ENCODE measurements at regions not wholly inside any gene's neighbourhood (a gene's known extent, or its start where the extent isn't known, plus 50 kb on each side); places are given as distances from the start of the nearest gene placed in this dataset.

GRCh38 chr5:125659316-125660023 lies 763.7 kb upstream of the GRAMD2B start:
- DNase-seq, result peak in 2 of 3 donors; percentile 61 to 67

GRCh38 chr5:125660231-125660895 lies 762.8 kb upstream of the GRAMD2B start:
- no peaks in the 10 kb centered on the region for H3K27me3 ChIP-seq (ENCODE audit: control insufficient read depth in 3 of 3, insufficient read depth in 3 of 3, low read length in 2 of 3)
- no peak overlapping the region for H3K9ac ChIP-seq (ENCODE audit: insufficient read depth in 1 of 2, low read length in 2 of 2)

More at GRCh38 chr5:125659316-125660023, 763.7 kb upstream of the GRAMD2B start:
- H3K27me3 ChIP-seq (ENCODE audit: control insufficient read depth in 3 of 3, insufficient read depth in 3 of 3, low read length in 2 of 3), result no peaks in the 10 kb centered on the region
- no peak overlapping the region for H3K9ac ChIP-seq (ENCODE audit: insufficient read depth in 1 of 2, low read length in 2 of 2)
- H3K9me3 ChIP-seq (ENCODE audit: control insufficient read depth in 4 of 4, insufficient read depth in 3 of 4, low read length in 3 of 4), result peaks cover 0 to 8% (median 0%) of the 10 kb centered on the region in 4 donors
- H3K27ac ChIP-seq (ENCODE audit: low read depth in 1 of 2, low read length in 1 of 2), result no peak overlapping the region
- no peak for ATAC-seq (ENCODE audit: insufficient read depth, low FRiP score)
- 63 to 67% methylated on average over 2 of the region's 2 CpGs for WGBS, 2 donors
- TF ChIP-seq CTCF (IDR thresholded peaks at IDR 0.05; ENCODE audit: control extremely low read depth, extremely low read depth), result no peak
- H3K36me3 ChIP-seq (ENCODE audit: control insufficient read depth in 4 of 4, insufficient read depth in 4 of 4, low read length in 4 of 4), result no peaks in the 10 kb centered on the region
- H3K4me3 ChIP-seq, result no peak overlapping the region
- H3K4me1 ChIP-seq (ENCODE audit: control insufficient read depth in 5 of 5, insufficient read depth in 5 of 5, low read length in 5 of 5), result peaks cover 0 to 18% (median 0%) of the 10 kb centered on the region in 5 donors

GRCh38 chr5:125661584-125661983 lies 761.6 kb upstream of the GRAMD2B start:
- H3K4me1 ChIP-seq (ENCODE audit: control insufficient read depth in 5 of 5, insufficient read depth in 5 of 5, low read length in 5 of 5), result peaks cover 0 to 18% (median 0%) of the 10 kb centered on the region in 5 donors
- ATAC-seq (ENCODE audit: insufficient read depth, low FRiP score) (no peak), DNase-seq (no peak)
- WGBS, 2 donors, result 87 to 91% methylated on average over 1 of the region's 1 CpG
- H3K4me3 ChIP-seq, result no peak overlapping the region
- H3K9me3 ChIP-seq (ENCODE audit: control insufficient read depth in 4 of 4, insufficient read depth in 3 of 4, low read length in 3 of 4), result peaks cover 0 to 8% (median 0%) of the 10 kb centered on the region in 4 donors
- H3K27me3 ChIP-seq (ENCODE audit: control insufficient read depth in 3 of 3, insufficient read depth in 3 of 3, low read length in 2 of 3), result no peaks in the 10 kb centered on the region
- H3K27ac ChIP-seq (ENCODE audit: low read depth in 1 of 2, low read length in 1 of 2), result no peak overlapping the region
- TF ChIP-seq CTCF (IDR thresholded peaks at IDR 0.05; ENCODE audit: control extremely low read depth, extremely low read depth), result no peak
- no peaks in the 10 kb centered on the region for H3K36me3 ChIP-seq (ENCODE audit: control insufficient read depth in 4 of 4, insufficient read depth in 4 of 4, low read length in 4 of 4)
- no peak overlapping the region for H3K9ac ChIP-seq (ENCODE audit: insufficient read depth in 1 of 2, low read length in 2 of 2)

More at GRCh38 chr5:125660231-125660895, 762.8 kb upstream of the GRAMD2B start:
- no peak overlapping the region for H3K27ac ChIP-seq (ENCODE audit: low read depth in 1 of 2, low read length in 1 of 2)
- 91 to 98% methylated on average over 1 of the region's 1 CpG for WGBS, 2 donors
- no peak for DNase-seq
- no peak overlapping the region for H3K4me3 ChIP-seq
- H3K9me3 ChIP-seq (ENCODE audit: control insufficient read depth in 4 of 4, insufficient read depth in 3 of 4, low read length in 3 of 4), result peaks cover 0 to 8% (median 0%) of the 10 kb centered on the region in 4 donors
- peaks cover 0 to 18% (median 0%) of the 10 kb centered on the region in 5 donors for H3K4me1 ChIP-seq (ENCODE audit: control insufficient read depth in 5 of 5, insufficient read depth in 5 of 5, low read length in 5 of 5)
- ATAC-seq (ENCODE audit: insufficient read depth, low FRiP score), result no peak
- no peaks in the 10 kb centered on the region for H3K36me3 ChIP-seq (ENCODE audit: control insufficient read depth in 4 of 4, insufficient read depth in 4 of 4, low read length in 4 of 4)
- no peak for TF ChIP-seq CTCF (IDR thresholded peaks at IDR 0.05; ENCODE audit: control extremely low read depth, extremely low read depth)

All from lung (tissue), 11 donors.